GM12878 (cell line): ENCODE measurements at regions not wholly inside any gene's neighbourhood (a gene's known extent, or its start where the extent isn't known, plus 50 kb on each side); places are given as distances from the start of the nearest gene placed in this dataset.
"Not testable (repeated sequence)": the region's sequence is repeated elsewhere in the genome, so short reads cannot be mapped to it uniquely, and the experiment has no call there.

Source experiments
- ATAC-seq: fragments of 200-7000 bp; cut with Tn5 transposase; 3 replicates; pipeline ENCODE4 v1.9.1; 2020; ENCODE audit warnings: mild to moderate bottlenecking, moderate library complexity
- BruUV-seq: library from RNA; stranded (reverse); fragments of 400-500 nt; replicated peaks from 2 replicates; lab custom pipeline; 2021; lab: Mats Ljungman, UMichigan
- CTCF ChIA-PET: fragments of 300-600 bp; sonication (Branson Sonifier 250); formaldehyde crosslinking; extraction: SDS; loops from one replicate; lab custom pipeline; 2021; ENCODE audit warnings: inconsistent platforms; lab: Yijun Ruan, JAX
- POLR2A ChIA-PET: fragments of 350-600 bp; formaldehyde crosslinking; extraction: SDS; loops from one replicate; lab custom pipeline; 2021; ENCODE audit warnings: inconsistent platforms; lab: Charles Lee
- RAD21 ChIA-PET: fragments of 300-600 bp; sonication (Branson Sonifier 250); formaldehyde crosslinking; loops from one replicate; lab custom pipeline; 2023; ENCODE audit warnings: antibody characterized with exemption; ENCODE audit not compliant: unreplicated experiment; lab: Charles Lee
- SMC1A ChIA-PET: fragments of 300-600 bp; sonication (Branson Sonifier 250); formaldehyde crosslinking; loops from one replicate; lab custom pipeline; 2023; ENCODE audit not compliant: unreplicated experiment, uncharacterized antibody; lab: Charles Lee
- DNase-seq: peaks from one replicate; pipeline ENCODE4 v3.0.0-alpha.2; 2011; ENCODE audit warnings: low read depth, low spot score
- FAIRE-seq: peaks from 3 replicates; lab custom pipeline; 2011; peaks lifted over from hg19 to GRCh38; lab: Jason Lieb, UNC
- H2AFZ ChIP-seq: 2 replicates; pipeline ENCODE4 v1.6.0; 2011; ENCODE audit warnings: low read depth, low read length, control low read depth; ENCODE audit not compliant: control insufficient read depth
- H3K27ac ChIP-seq: 2 replicates; pipeline ENCODE4 v1.5.1; 2011; ENCODE audit warnings: control low read depth; ENCODE audit not compliant: control insufficient read depth, insufficient read depth
- H3K27me3 ChIP-seq, 2 experiments: replicated peaks in 1 of 2; 2 replicates each; pipeline versions ENCODE4 v1.6.0 to v1.6.1; 2011; ENCODE audit warnings: low read length in 1 of 2; ENCODE audit not compliant: control insufficient read depth in 2 of 2, insufficient read depth in 2 of 2
- H3K36me3 ChIP-seq, 2 experiments: 2 replicates each; pipeline ENCODE4 v1.5.1; 2011; ENCODE audit warnings: low read length in 1 of 2; ENCODE audit not compliant: control insufficient read depth in 2 of 2, insufficient read depth in 2 of 2
- H3K4me1 ChIP-seq: 2 replicates; pipeline ENCODE4 v1.6.1; 2011; ENCODE audit warnings: mild to moderate bottlenecking, low read length, moderate library complexity, mixed read lengths; ENCODE audit not compliant: control insufficient read depth, insufficient read depth
- H3K4me2 ChIP-seq: 2 replicates; pipeline ENCODE4 v1.6.0; 2011; ENCODE audit warnings: control low read depth; ENCODE audit not compliant: control insufficient read depth, insufficient read depth
- H3K4me3 ChIP-seq: fragments of 200-600 bp; sonication (generic); 2 replicates; pipeline ENCODE4 v1.5.1; 2016
- H3K79me2 ChIP-seq: 2 replicates; pipeline ENCODE4 v1.6.0; 2011; ENCODE audit warnings: low read length; ENCODE audit not compliant: control insufficient read depth, insufficient read depth
- H3K9ac ChIP-seq: 2 replicates; pipeline ENCODE4 v1.8.0; 2011; ENCODE audit warnings: low read length, control low read depth, mixed read lengths; ENCODE audit not compliant: control insufficient read depth, insufficient read depth
- H3K9me3 ChIP-seq: replicated peaks from 3 replicates; pipeline ENCODE4 v1.5.1; 2011; ENCODE audit warnings: mild to moderate bottlenecking, low read length; ENCODE audit not compliant: control insufficient read depth, insufficient read depth
- H4K20me1 ChIP-seq: 2 replicates; pipeline ENCODE4 v1.6.0; 2011; ENCODE audit not compliant: control insufficient read depth, insufficient read depth
- CHD4 ChIP-seq: fragments of 200-600 bp; sonication (generic); IDR thresholded peaks from 2 replicates; pipeline ENCODE4 v1.6.1; 2016; ENCODE audit warnings: mild to moderate bottlenecking
- EZH2 ChIP-seq: IDR thresholded peaks from 2 replicates; pipeline ENCODE4 v1.6.1; 2012; ENCODE audit warnings: low read depth, mild to moderate bottlenecking, control low read depth, inconsistent platforms, low read length, borderline replicate concordance; ENCODE audit not compliant: control insufficient read depth
- HDAC2 ChIP-seq: fragments of 200-600 bp; sonication (generic); IDR thresholded peaks from 2 replicates; pipeline ENCODE4 v1.6.1; 2017
- MXI1 ChIP-seq: fragments of 150-350 bp; IDR thresholded peaks from 2 replicates; pipeline ENCODE4 v1.6.1; 2011; ENCODE audit warnings: low read depth, mild to moderate bottlenecking, inconsistent platforms, low read length, improper control_type of control experiment
- NKRF ChIP-seq: fragments of 450-650 bp; conservative IDR thresholded peaks from 2 replicates; pipeline ENCODE4 v1.6.1; 2017; ENCODE audit warnings: mild to moderate bottlenecking, moderate library complexity
- NR2C1 ChIP-seq: fragments of 450-650 bp; IDR thresholded peaks from 2 replicates; pipeline ENCODE4 v1.6.1; 2017; ENCODE audit warnings: antibody characterized with exemption, mild to moderate bottlenecking, moderate library complexity
- TBL1XR1 ChIP-seq: IDR thresholded peaks from 2 replicates; pipeline ENCODE4 v1.6.1; 2012; ENCODE audit warnings: low read depth, low read length, improper control_type of control experiment
- ZNF24 ChIP-seq: fragments of 450-650 bp; IDR thresholded peaks from 2 replicates; pipeline ENCODE4 v1.6.1; 2017; ENCODE audit warnings: antibody characterized with exemption, mild to moderate bottlenecking
- ZNF384 ChIP-seq: IDR thresholded peaks from 2 replicates; pipeline ENCODE4 v1.6.1; 2012; ENCODE audit warnings: low read depth, mild to moderate bottlenecking, low read length, improper control_type of control experiment, borderline replicate concordance
- WGBS: methylation state at CpG from one replicate; pipeline ENCODE4 v1.1.6; 2016; ENCODE audit warnings: low lambda C conversion rate; ENCODE audit not compliant: insufficient replicate concordance, insufficient coverage; ENCODE audit errors: missing lambda C conversion rate; 5-methylcytosine and 5-hydroxymethylcytosine counted together
- in situ Hi-C: fragments of 300-500 bp; cut with MboI; formaldehyde crosslinking; loops from 9 replicates; pipeline ENCODE4 v1.14.3; 2018; ENCODE audit warnings: mixed read lengths
- intact Hi-C: fragments of 100-400 bp; cut with micrococcal nuclease; formaldehyde crosslinking; loops from one replicate; pipeline ENCODE4 v1.14.2; 2022; ENCODE audit not compliant: unreplicated experiment

- BruUV-seq, result no TSS peak
- H3K9me3 ChIP-seq, result no peaks in the 10 kb centered on the region
- in situ Hi-C loops (no loop called here), intact Hi-C loops (no loop called here)
- POLR2A ChIA-PET, result no interaction called here
- DNase-seq (no peak), ATAC-seq (no peak), FAIRE-seq (no peak)
- H3K4me2 ChIP-seq, result no peak overlapping the region
- 0% methylated on average over 3 of the region's 3 CpGs for whole genome bisulfite sequencing
- H2AFZ ChIP-seq, result no peak overlapping the region
- no peak overlapping the region for H3K4me3 ChIP-seq
- CTCF ChIA-PET, result interaction anchor here (1.0 kb wide), 1 partner anchor 40 kb away, joined by 3 read pairs; no protein-coding TSS in a partner anchor
- H3K79me2 ChIP-seq, result no peaks in the 10 kb centered on the region
- RAD21 ChIA-PET, result no interaction called here
- TF ChIP-seq MXI1 (no peak), ZNF24 (no peak), HDAC2 (no peak), CHD4 (no peak), EZH2 (no peak), TBL1XR1 (no peak), ZNF384 (no peak), NKRF (no peak), NR2C1 (no peak)
- no peak overlapping the region for H3K27ac ChIP-seq
- H3K9ac ChIP-seq, result no peak overlapping the region
- no peaks in the 10 kb centered on the region for H3K27me3 ChIP-seq
- no peaks in the 10 kb centered on the region for H3K36me3 ChIP-seq
- no peaks in the 10 kb centered on the region for H3K4me1 ChIP-seq
- SMC1A ChIA-PET, result interaction anchor here (1.2 to 1.3 kb wide), 2 partner anchors 14 to 69 kb away, joined by 3 to 4 read pairs; no protein-coding TSS in a partner anchor
- no peaks in the 10 kb centered on the region for H4K20me1 ChIP-seq
These were observed 132.1 kb downstream of the BLID start for GRCh38 chr11:121983901-121984300.

GRCh38 chr11:121977914-121978313 lies 138.1 kb downstream of the BLID start:
- H3K9ac ChIP-seq, FAIRE-seq, DNase-seq, H3K4me1 ChIP-seq, intact Hi-C loops, POLR2A ChIA-PET, H2AFZ ChIP-seq, H3K4me3 ChIP-seq, BruUV-seq, in situ Hi-C loops, H3K4me2 ChIP-seq, ATAC-seq, H3K79me2 ChIP-seq, RAD21 ChIA-PET, SMC1A ChIA-PET, CTCF ChIA-PET, H3K36me3 ChIP-seq, H3K9me3 ChIP-seq, H3K27ac ChIP-seq, H4K20me1 ChIP-seq, H3K27me3 ChIP-seq: not testable (repeated sequence)
